ENCODE measurements at regions not wholly inside any gene's neighbourhood (a gene's known extent, or its start where the extent isn't known, plus 50 kb on each side); places are given as distances from the start of the nearest gene placed in this dataset.

DNA sequence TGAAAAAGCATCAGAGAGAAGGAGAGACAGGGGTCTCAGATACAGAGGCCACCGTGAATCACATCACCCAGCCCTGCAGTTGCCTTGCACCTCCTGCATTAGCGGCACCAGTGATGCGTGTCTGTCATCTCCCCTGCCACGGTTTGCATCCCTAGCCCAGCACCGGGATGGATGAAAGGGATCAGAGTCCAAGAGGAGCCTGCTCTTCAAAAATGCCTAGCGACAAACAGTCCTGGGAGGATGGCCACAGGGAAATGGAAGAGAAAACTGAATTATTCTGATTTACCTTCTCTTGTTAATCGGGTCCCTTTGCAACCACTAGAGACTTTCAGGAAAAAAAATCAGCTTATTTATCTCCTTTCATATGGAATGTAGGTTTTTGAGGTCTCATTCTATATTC lies 495.6 kb upstream of the KIRREL3 start:
- intact Hi-C loops (cut with DNase I): no loop called here
- 68 to 71% methylated on average over 7 of the region's 7 CpGs for WGBS, 2 donors

DNA sequence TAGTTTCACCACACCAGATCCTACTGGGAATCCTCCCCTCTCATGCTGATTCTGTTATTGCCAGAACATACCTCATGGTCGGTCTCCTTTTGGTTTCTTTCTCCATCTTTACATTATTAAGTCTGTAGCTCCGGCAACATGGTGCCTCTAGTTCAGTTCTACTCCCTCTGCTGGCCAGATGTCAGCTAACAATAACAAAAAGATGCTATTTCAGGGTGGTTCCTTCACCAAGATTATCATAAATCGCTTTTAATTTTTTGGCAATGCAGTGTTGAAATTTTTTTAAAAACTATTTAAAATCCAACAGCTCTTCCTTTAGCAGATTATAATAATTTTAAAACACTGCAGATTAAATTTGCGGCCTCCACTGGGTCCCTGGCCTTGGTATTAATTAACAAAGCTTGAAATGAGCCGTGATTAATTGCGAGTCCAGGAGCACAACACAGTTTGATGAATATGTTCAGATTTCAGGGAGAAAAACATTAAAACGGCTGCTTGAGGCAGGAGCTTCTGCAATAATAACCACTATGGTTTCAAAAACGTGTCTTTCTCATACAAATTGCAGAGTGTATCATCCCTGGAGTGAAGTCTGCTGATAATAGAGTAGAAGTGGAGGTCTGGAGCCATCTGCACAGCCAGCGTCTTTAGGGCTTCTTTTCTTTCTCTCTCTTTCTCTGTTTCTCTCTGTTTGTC lies 492.9 kb upstream of the KIRREL3 start:
- TF ChIP-seq POLR2A (IDR thresholded peaks at IDR 0.05): no peak
- TF ChIP-seq, protein P1, sequence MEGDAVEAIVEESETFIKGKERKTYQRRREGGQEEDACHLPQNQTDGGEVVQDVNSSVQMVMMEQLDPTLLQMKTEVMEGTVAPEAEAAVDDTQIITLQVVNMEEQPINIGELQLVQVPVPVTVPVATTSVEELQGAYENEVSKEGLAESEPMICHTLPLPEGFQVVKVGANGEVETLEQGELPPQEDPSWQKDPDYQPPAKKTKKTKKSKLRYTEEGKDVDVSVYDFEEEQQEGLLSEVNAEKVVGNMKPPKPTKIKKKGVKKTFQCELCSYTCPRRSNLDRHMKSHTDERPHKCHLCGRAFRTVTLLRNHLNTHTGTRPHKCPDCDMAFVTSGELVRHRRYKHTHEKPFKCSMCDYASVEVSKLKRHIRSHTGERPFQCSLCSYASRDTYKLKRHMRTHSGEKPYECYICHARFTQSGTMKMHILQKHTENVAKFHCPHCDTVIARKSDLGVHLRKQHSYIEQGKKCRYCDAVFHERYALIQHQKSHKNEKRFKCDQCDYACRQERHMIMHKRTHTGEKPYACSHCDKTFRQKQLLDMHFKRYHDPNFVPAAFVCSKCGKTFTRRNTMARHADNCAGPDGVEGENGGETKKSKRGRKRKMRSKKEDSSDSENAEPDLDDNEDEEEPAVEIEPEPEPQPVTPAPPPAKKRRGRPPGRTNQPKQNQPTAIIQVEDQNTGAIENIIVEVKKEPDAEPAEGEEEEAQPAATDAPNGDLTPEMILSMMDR (IDR thresholded peaks at IDR 0.05): peak in 3 of 7 experiments; percentile 10 to 30 (median 12)
- Histone ChIP-seq H3K27ac (no peak overlapping the region), H3K4me1 (no peaks in the 10 kb centered on the region), H3K27me3 (no peaks in the 10 kb centered on the region), H3K36me3 (replicated peaks in 1 of 2; ENCODE audit: insufficient read depth in 1 of 2, low read depth in 2 of 2) (no peaks in the 10 kb centered on the region), H3K4me3 (no peak overlapping the region), H3K9me3 (peaks cover 0 to 9% (median 0%) of the 10 kb centered on the region in 3 donors)
- ATAC-seq: no peak
- intact Hi-C loops (cut with DNase I): no loop called here
- 28 to 33% methylated on average over 9 of the region's 9 CpGs for WGBS, 2 donors
- no peak for DNase-seq

More for the DNA sequence above, 495.6 kb upstream of the KIRREL3 start:
- TF ChIP-seq POLR2A (IDR thresholded peaks at IDR 0.05): no peak
- TF ChIP-seq, protein P1 (IDR thresholded peaks at IDR 0.05): no peak
- H3K36me3 ChIP-seq (replicated peaks in 1 of 2; ENCODE audit: insufficient read depth in 1 of 2, low read depth in 2 of 2): no peaks in the 10 kb centered on the region
- no peak overlapping the region for H3K27ac ChIP-seq
- DNase-seq (peak in 2 of 4 donors; percentile 6 to 11), ATAC-seq (no peak)
- H3K27me3 ChIP-seq: no peaks in the 10 kb centered on the region
- no peak overlapping the region for H3K4me3 ChIP-seq
- no peaks in the 10 kb centered on the region for H3K4me1 ChIP-seq
- peaks cover 0 to 6% (median 0%) of the 10 kb centered on the region in 3 donors for H3K9me3 ChIP-seq

DNA sequence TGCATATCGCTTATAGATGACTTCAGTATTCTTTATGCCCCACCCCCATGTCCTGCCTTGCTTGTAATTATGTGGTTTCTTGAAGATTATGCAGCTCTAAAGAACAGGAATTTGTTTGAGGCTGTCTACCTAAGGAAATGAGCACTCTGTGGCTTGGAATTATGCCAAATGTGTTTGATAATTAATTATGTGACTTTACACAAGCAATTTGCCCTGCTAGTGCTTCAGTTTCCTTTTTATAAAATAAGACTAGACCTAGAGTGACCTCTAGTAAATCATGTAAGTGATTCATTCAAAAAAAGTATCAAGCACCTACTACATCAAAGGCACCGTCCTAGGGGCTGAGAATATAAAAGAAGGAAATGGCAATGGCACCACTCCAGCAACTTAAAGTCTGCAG lies 491.5 kb upstream of the KIRREL3 start:
- H3K36me3 ChIP-seq (replicated peaks in 1 of 2; ENCODE audit: insufficient read depth in 1 of 2, low read depth in 2 of 2): no peaks in the 10 kb centered on the region
- TF ChIP-seq, protein P1 (IDR thresholded peaks at IDR 0.05): no peak
- no peak for TF ChIP-seq POLR2A (IDR thresholded peaks at IDR 0.05)
- ATAC-seq: no peak
- H3K27ac ChIP-seq: no peak overlapping the region
- H3K4me1 ChIP-seq: no peaks in the 10 kb centered on the region
- 50 to 61% methylated on average over 2 of the region's 2 CpGs for WGBS, 2 donors
- no peak for DNase-seq
- no peak overlapping the region for H3K4me3 ChIP-seq
- intact Hi-C loops (cut with DNase I): no loop called here
- peaks cover 0 to 9% (median 0%) of the 10 kb centered on the region in 3 donors for H3K9me3 ChIP-seq
- H3K27me3 ChIP-seq: no peaks in the 10 kb centered on the region

DNA sequence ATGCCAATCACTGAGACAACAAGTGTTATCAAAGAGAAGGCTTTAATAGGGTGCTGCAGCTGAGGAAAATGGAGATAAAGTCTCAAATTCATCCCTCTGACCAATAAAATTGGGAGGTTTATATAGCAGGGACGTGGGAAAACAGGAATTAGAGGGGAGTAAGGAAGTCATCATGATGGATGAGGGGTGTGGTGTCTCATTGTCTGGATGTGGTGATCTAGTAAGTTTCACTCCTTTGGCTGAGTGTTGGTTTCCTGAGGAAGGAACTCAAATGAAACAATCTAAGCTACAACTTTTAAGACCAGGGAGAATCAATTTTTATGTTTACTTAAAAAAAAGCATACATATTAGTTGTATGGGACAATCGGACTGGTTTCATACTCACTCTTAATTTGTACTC lies 491.0 kb upstream of the KIRREL3 start:
- WGBS, 2 donors: 15 to 18% methylated on average over 2 of the region's 2 CpGs
- Histone ChIP-seq H3K9me3 (peaks cover 0 to 9% (median 0%) of the 10 kb centered on the region in 3 donors), H3K4me1 (no peaks in the 10 kb centered on the region), H3K4me3 (no peak overlapping the region), H3K27ac (no peak overlapping the region), H3K27me3 (no peaks in the 10 kb centered on the region), H3K36me3 (replicated peaks in 1 of 2; ENCODE audit: insufficient read depth in 1 of 2, low read depth in 2 of 2) (no peaks in the 10 kb centered on the region)
- no peak for ATAC-seq
- intact Hi-C loops (cut with DNase I): no loop called here
- no peak for DNase-seq
- TF ChIP-seq POLR2A (IDR thresholded peaks at IDR 0.05): no peak
- TF ChIP-seq, protein P1 (IDR thresholded peaks at IDR 0.05): no peak

DNA sequence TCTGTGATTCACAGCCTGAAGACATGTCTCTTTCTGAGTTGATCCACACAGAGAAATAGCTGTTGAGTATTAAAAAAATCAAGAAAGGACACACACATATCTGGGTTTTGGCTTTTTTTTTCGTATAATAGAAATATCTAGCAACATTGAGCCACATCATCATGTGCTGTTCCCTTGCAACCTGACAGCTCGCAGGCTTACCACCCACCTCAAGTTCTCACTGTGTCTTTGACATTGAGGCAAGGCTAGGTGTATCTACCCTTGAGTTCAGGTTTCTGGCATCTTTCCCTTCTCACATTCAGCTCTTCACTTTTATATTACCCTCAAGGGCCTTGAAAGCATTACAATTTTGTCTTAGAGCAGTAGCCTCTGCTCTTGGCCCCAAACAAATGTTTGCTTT lies 490.3 kb upstream of the KIRREL3 start:
- TF ChIP-seq, protein P1 (IDR thresholded peaks at IDR 0.05): no peak
- no peak for TF ChIP-seq POLR2A (IDR thresholded peaks at IDR 0.05)
- Histone ChIP-seq H3K27me3 (no peaks in the 10 kb centered on the region), H3K9me3 (peaks cover 0 to 9% (median 0%) of the 10 kb centered on the region in 3 donors), H3K4me1 (no peaks in the 10 kb centered on the region), H3K4me3 (no peak overlapping the region), H3K27ac (no peak overlapping the region), H3K36me3 (replicated peaks in 1 of 2; ENCODE audit: insufficient read depth in 1 of 2, low read depth in 2 of 2) (no peaks in the 10 kb centered on the region)
- intact Hi-C loops (cut with DNase I): no loop called here
- DNase-seq (no peak), ATAC-seq (no peak)
- 64 to 67% methylated on average over 2 of the region's 2 CpGs for WGBS, 2 donors

All from body of pancreas (tissue), 4 donors.